HCT116 (cell line): ENCODE measurements at regions not wholly inside any gene's neighbourhood (a gene's known extent, or its start where the extent isn't known, plus 50 kb on each side); places are given as distances from the start of the nearest gene placed in this dataset.

Experiments used
- ATAC-seq: fragments of 200-7000 bp; cut with Tn5 transposase; 2 replicates; pipeline ENCODE4 v1.9.1; 2020; ENCODE audit warnings: mild to moderate bottlenecking, moderate library complexity
- BruUV-seq: library from RNA; stranded (reverse); fragments of 400-500 nt; replicated peaks from 2 replicates; lab custom pipeline; 2021; lab: Mats Ljungman, UMichigan
- CTCF ChIA-PET: fragments of 300-600 bp; sonication (Branson Sonifier 250); formaldehyde crosslinking; loops from one replicate; lab custom pipeline; 2021; ENCODE audit warnings: antibody characterized with exemption; lab: Charles Lee
- POLR2A ChIA-PET: fragments of 300-600, 350-600 bp; sonication (Branson Sonifier 250); formaldehyde crosslinking; loops from one replicate; lab custom pipeline; 2021; ENCODE audit warnings: antibody characterized with exemption; lab: Charles Lee
- RAD21 ChIA-PET, 2 experiments: fragments of 300-600 bp; sonication (Branson Sonifier 250); formaldehyde crosslinking; loops; one replicate each; lab custom pipeline; 2023; ENCODE audit warnings: low total read pairs in 2 of 2; ENCODE audit not compliant: uncharacterized antibody in 2 of 2, unreplicated experiment in 2 of 2, low non-redundant PET in 1 of 2; lab: Charles Lee
- DNase-seq: peaks from one replicate; pipeline ENCODE4 v3.0.0-alpha.2; 2010; ENCODE audit warnings: low read depth, low spot score
- H2AFZ ChIP-seq: fragments of 200-600 bp; shearing (Covaris generic), sonication (generic); 2 replicates; pipeline ENCODE4 v1.6.1; 2017; ENCODE audit warnings: low read depth, mixed run types, mixed read lengths, antibody characterized with exemption, low read length; ENCODE audit not compliant: poor library complexity, severe bottlenecking
- H3K27ac ChIP-seq: 2 replicates; pipeline ENCODE4 v1.5.1; 2012; ENCODE audit warnings: low read depth, low read length
- H3K27me3 ChIP-seq: fragments of 200-600 bp; sonication (generic); 2 replicates; pipeline ENCODE4 v1.6.1; 2016; ENCODE audit warnings: mixed run types, low read length, mixed read lengths; ENCODE audit not compliant: insufficient read depth
- H3K36me3 ChIP-seq, 2 experiments: fragments of 200-500 bp in 1 of 2; fragments of 200-600 bp in 1 of 2; sonication (Bioruptor generic) in 1 of 2; sonication (generic) in 1 of 2; 2 replicates each; pipeline versions ENCODE4 v1.5.1 to v1.6.1; 2014 to 2016; ENCODE audit warnings: low read length in 2 of 2, inconsistent platforms in 1 of 2, mixed read lengths in 1 of 2, mixed run types in 1 of 2; ENCODE audit not compliant: insufficient read depth in 2 of 2, control insufficient read depth in 1 of 2
- H3K4me1 ChIP-seq, 2 experiments: fragments of 200-600 bp in 1 of 2; sonication (generic) in 1 of 2; 2 replicates each; pipeline versions ENCODE4 v1.5.1 to v1.6.1; 2012 to 2017; ENCODE audit warnings: low read length in 2 of 2, inconsistent platforms in 1 of 2, mild to moderate bottlenecking in 1 of 2, mixed read lengths in 1 of 2, mixed run types in 1 of 2, moderate library complexity in 1 of 2; ENCODE audit not compliant: insufficient read depth in 2 of 2, control insufficient read depth in 1 of 2
- H3K4me2 ChIP-seq: fragments of 200-600 bp; sonication (generic); 2 replicates; pipeline ENCODE4 v1.6.1; 2017; ENCODE audit warnings: mixed run types, low read length, mixed read lengths
- H3K4me3 ChIP-seq, 2 experiments: fragments of 200-600 bp in 1 of 2; sonication (generic) in 1 of 2; replicated peaks in 1 of 2; 2 replicates each; pipeline ENCODE4 v1.5.1; 2011 to 2016; ENCODE audit warnings: low read length in 2 of 2, control low read depth in 1 of 2, low read depth in 1 of 2, mild to moderate bottlenecking in 1 of 2, mixed read lengths in 1 of 2, mixed run types in 1 of 2
- H3K79me2 ChIP-seq: fragments of 200-600 bp; sonication (generic); 2 replicates; pipeline ENCODE4 v1.6.1; 2017; ENCODE audit warnings: mild to moderate bottlenecking, mixed run types, low read length, moderate library complexity, mixed read lengths; ENCODE audit not compliant: insufficient read depth
- H3K9ac ChIP-seq: fragments of 200-600 bp; sonication (generic); 2 replicates; pipeline ENCODE4 v1.6.1; 2016; ENCODE audit warnings: low read length, mixed read lengths
- H3K9me2 ChIP-seq: fragments of 200-600 bp; sonication (generic), shearing (Covaris generic); 2 replicates; pipeline ENCODE4 v1.6.1; 2017; ENCODE audit warnings: mixed run types, mild to moderate bottlenecking, moderate library complexity; ENCODE audit not compliant: insufficient read depth
- H3K9me3 ChIP-seq, 2 experiments: fragments of 200-500 bp in 1 of 2; fragments of 200-600 bp in 1 of 2; sonication (Bioruptor generic) in 1 of 2; sonication (generic) in 1 of 2; 2 replicates each; pipeline ENCODE4 v1.6.1; 2014 to 2017; ENCODE audit warnings: low read length in 2 of 2, mixed read lengths in 2 of 2, inconsistent platforms in 1 of 2, low read depth in 1 of 2, mild to moderate bottlenecking in 1 of 2, mixed run types in 1 of 2, moderate library complexity in 1 of 2; ENCODE audit not compliant: control insufficient read depth in 1 of 2, insufficient read depth in 1 of 2
- H4K20me1 ChIP-seq: fragments of 200-600 bp; sonication (generic), shearing (Covaris generic); 2 replicates; pipeline ENCODE4 v1.6.1; 2017; ENCODE audit warnings: mixed run types, mild to moderate bottlenecking, moderate library complexity; ENCODE audit not compliant: insufficient read depth
- EGR1 ChIP-seq: IDR thresholded peaks from 2 replicates; pipeline ENCODE4 v1.6.1; 2012; ENCODE audit warnings: low read depth
- RAD21 ChIP-seq: IDR thresholded peaks from 2 replicates; pipeline ENCODE4 v1.6.1; 2012; ENCODE audit warnings: low read depth, mild to moderate bottlenecking
- intact Hi-C: fragments of 100-400 bp; cut with micrococcal nuclease; formaldehyde crosslinking; loops from 2 replicates; pipeline ENCODE4 v1.10.0; 2022
- TF ChIP-seq, protein P1 (sequence below): IDR thresholded peaks from 2 replicates; pipeline ENCODE4 v1.6.1; 2012; ENCODE audit warnings: low read depth
- TF ChIP-seq, protein P2 (sequence below): IDR thresholded peaks from 2 replicates; pipeline ENCODE4 v1.6.1; 2012

DNA sequence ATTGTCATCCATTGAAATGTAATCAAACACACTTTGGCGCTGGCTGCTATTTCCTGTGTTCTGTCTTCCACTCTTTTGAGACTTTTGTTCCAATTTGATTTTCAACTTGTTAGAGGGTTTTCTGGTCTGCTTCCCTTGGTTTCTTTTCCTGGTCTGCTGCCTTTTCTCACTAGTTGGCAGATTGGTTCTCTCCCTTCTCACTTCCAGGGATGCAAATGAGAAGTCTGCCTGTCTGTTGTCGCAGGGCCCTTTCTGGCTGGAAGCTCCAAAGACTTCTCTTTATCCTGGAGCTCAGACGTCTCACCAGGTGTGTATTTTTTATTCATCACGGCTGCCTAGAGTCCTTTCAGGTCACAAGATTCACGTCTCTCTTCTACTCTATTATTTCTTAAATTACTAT is 84.0 kb downstream of the RPS6KA4 start:
- H3K9me3 ChIP-seq, result no peaks in the 10 kb centered on the region
- no peak overlapping the region for H3K4me2 ChIP-seq
- no peaks in the 10 kb centered on the region for H3K9me2 ChIP-seq
- ATAC-seq, result no peak
- BruUV-seq, result no TSS peak
- H4K20me1 ChIP-seq, result no peaks in the 10 kb centered on the region
- ChIA-PET POLR2A (no interaction called here), RAD21 (no interaction called here), CTCF (no interaction called here)
- intact Hi-C loops, result no loop called here
- no peak overlapping the region for H3K9ac ChIP-seq
- TF ChIP-seq EGR1, result no peak
- no peak for TF ChIP-seq RAD21
- TF ChIP-seq, protein P1, sequence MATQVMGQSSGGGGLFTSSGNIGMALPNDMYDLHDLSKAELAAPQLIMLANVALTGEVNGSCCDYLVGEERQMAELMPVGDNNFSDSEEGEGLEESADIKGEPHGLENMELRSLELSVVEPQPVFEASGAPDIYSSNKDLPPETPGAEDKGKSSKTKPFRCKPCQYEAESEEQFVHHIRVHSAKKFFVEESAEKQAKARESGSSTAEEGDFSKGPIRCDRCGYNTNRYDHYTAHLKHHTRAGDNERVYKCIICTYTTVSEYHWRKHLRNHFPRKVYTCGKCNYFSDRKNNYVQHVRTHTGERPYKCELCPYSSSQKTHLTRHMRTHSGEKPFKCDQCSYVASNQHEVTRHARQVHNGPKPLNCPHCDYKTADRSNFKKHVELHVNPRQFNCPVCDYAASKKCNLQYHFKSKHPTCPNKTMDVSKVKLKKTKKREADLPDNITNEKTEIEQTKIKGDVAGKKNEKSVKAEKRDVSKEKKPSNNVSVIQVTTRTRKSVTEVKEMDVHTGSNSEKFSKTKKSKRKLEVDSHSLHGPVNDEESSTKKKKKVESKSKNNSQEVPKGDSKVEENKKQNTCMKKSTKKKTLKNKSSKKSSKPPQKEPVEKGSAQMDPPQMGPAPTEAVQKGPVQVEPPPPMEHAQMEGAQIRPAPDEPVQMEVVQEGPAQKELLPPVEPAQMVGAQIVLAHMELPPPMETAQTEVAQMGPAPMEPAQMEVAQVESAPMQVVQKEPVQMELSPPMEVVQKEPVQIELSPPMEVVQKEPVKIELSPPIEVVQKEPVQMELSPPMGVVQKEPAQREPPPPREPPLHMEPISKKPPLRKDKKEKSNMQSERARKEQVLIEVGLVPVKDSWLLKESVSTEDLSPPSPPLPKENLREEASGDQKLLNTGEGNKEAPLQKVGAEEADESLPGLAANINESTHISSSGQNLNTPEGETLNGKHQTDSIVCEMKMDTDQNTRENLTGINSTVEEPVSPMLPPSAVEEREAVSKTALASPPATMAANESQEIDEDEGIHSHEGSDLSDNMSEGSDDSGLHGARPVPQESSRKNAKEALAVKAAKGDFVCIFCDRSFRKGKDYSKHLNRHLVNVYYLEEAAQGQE, result no peak
- no peak overlapping the region for H3K27ac ChIP-seq
- no peak for DNase-seq
- no peaks in the 10 kb centered on the region for H3K79me2 ChIP-seq
- no peaks in the 10 kb centered on the region for H3K27me3 ChIP-seq
- H3K4me1 ChIP-seq, result peaks cover under 1 to 2% of the 10 kb centered on the region in 2 experiments; a peak in 3 of 4 replicates
- H3K36me3 ChIP-seq, result no peaks in the 10 kb centered on the region
- no peak overlapping the region for H3K4me3 ChIP-seq
- H2AFZ ChIP-seq, result no peak overlapping the region

DNA sequence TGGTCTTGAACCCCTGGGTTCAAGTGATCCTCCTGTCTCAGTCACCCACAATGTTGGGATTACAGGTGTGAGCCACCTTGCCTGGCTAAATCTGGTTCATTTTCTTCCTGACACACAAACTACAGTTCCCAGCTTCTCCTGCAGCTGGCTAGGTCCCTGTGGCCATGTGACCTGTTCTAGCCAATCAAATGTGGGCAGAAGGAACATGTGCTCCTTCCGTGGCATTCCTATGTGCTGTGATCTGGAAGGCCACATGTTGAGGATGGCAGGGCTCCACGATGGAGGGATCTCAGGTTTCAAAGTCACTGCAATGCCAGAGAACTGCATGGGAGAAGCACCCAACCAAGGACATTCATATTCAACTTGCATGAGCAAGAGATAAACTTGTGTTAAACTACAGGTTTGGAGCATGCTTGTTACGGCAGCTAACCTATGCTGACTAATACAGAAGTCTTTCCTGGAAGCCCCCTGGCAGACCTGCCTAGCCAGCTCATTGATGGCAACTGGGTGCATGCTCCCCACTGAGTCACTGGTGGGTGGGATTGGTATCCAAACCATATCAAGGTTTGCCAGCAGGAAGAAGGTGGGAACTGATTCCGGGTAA is 86.0 kb downstream of the RPS6KA4 start:
- Histone ChIP-seq H3K4me1 (peaks cover 14 to 21% of the 10 kb centered on the region in 2 experiments), H3K36me3 (no peaks in the 10 kb centered on the region), H3K9me3 (no peaks in the 10 kb centered on the region), H3K79me2 (no peaks in the 10 kb centered on the region), H2AFZ (peak overlapping the region; percentile 13), H3K27me3 (no peaks in the 10 kb centered on the region), H3K4me3 (no peak overlapping the region), H3K9me2 (no peaks in the 10 kb centered on the region), H3K4me2 (no peak overlapping the region), H3K27ac (no peak overlapping the region), H3K9ac (no peak overlapping the region), H4K20me1 (no peaks in the 10 kb centered on the region)
- CTCF ChIA-PET, result interaction anchor here (1.0 to 1.9 kb wide), 2 partner anchors 206 to 244 kb away, joined by 3 to 5 read pairs; no protein-coding TSS in a partner anchor
- POLR2A ChIA-PET, result interaction anchor here (0.6 kb wide), 1 partner anchor 75 kb away, joined by 3 read pairs; no protein-coding TSS in a partner anchor
- TF ChIP-seq RAD21, result no peak
- TF ChIP-seq, protein P2, sequence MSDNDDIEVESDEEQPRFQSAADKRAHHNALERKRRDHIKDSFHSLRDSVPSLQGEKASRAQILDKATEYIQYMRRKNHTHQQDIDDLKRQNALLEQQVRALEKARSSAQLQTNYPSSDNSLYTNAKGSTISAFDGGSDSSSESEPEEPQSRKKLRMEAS, result peak; percentile 40; the same call in 1 of the 2 replicates
- no TSS peak for BruUV-seq
- RAD21 ChIA-PET, result no interaction called here
- ATAC-seq, result no peak
- intact Hi-C loops, result loop anchor here (5.0 kb wide), 1 partner anchor 88 kb away; the partner anchor contains the start of gene RPS6KA4
- peak; percentile 16 for DNase-seq
